Spleen (tissue), 7 donors: ENCODE measurements at regions not wholly inside any gene's neighbourhood (a gene's known extent, or its start where the extent isn't known, plus 50 kb on each side); places are given as distances from the start of the nearest gene placed in this dataset.

Experiments
- CTCF ChIP-seq, 11 experiments: fragments of 200-600 bp in 7 of 11; fragments of 450-650 bp in 4 of 11; sonication (generic) in 4 of 11; IDR thresholded peaks in 8 of 11; conservative IDR thresholded peaks in 3 of 11; 1 replicate in 7 of 11; 2 replicates in 4 of 11; pipeline versions ENCODE4 v1.4.0 to v1.8.0; 2016 to 2021; ENCODE audit warnings: antibody characterized with exemption in 11 of 11, inconsistent platforms in 4 of 11, mild to moderate bottlenecking in 1 of 11
- POLR2AphosphoS5 ChIP-seq, 3 donors: sonication (generic); formaldehyde crosslinking; IDR thresholded peaks; one replicate each; pipeline ENCODE4 v1.5.1; 2017; ENCODE audit warnings: antibody characterized with exemption in 3 of 3
- donor health status: DM: no; HTN: no; CAD: no; lungs with moderate emphysema.
- donor health status: DM: no; HTN: no; CAD: no.
- donor health status: DM: no; HTN: no; CAD: no.

- no peak for TF ChIP-seq CTCF (IDR thresholded peaks at IDR 0.05 in 8 of 11, conservative IDR thresholded peaks at IDR 0.05 in 3 of 11)
- TF ChIP-seq POLR2AphosphoS5 (IDR thresholded peaks at IDR 0.05) = no peak
Observed at GRCh38 chr21:15434163-15434905, 295.4 kb upstream of the USP25 start.
